ENCODE measurements at regions not wholly inside any gene's neighbourhood (a gene's known extent, or its start where the extent isn't known, plus 50 kb on each side); places are given as distances from the start of the nearest gene placed in this dataset.

DNA sequence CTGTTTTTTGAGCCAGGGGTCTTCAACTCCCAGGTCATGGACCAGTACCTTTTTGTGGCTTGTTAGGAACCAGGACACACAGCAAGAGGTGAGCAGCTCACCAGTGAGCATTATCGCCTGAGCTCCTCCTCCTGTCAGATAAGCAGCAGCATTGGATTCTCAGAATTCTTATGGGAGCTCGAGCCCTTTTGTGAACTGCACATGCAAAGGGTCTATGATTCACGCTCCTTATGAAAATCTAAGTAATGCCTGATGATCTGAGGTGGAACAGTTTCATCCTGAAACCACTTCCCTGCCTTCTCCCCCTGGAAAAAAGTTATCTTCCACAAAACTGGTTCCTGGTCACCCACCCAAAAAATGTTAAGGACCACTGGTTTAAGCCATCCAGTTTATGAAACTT, 1047.6 kb downstream of the OTOL1 start:
- TF ChIP-seq CTCF (conservative IDR thresholded peaks at IDR 0.05; ENCODE audit: low read depth, low read length), result no peak
- TF ChIP-seq EZH2 (IDR thresholded peaks at IDR 0.05; ENCODE audit: borderline replicate concordance, low read depth, low read length, poor library complexity, severe bottlenecking), result no peak

Measured in A673 (cell line).